Uterus (tissue), 3 donors: ENCODE measurements at regions not wholly inside any gene's neighbourhood (a gene's known extent, or its start where the extent isn't known, plus 50 kb on each side); places are given as distances from the start of the nearest gene placed in this dataset.

Experiments used
- DNase-seq, 2 donors: peaks; one replicate each; pipeline ENCODE4 v3.0.0-alpha.2; 2019 to 2020
- H3K27ac ChIP-seq, 2 donors: fragments of 200-600 bp; sonication (generic); 1 replicate in 1 of 2; 2 replicates in 1 of 2; pipeline ENCODE4 v1.5.1; 2016 to 2018
- H3K27me3 ChIP-seq, 2 donors: fragments of 200-600 bp; sonication (generic); one replicate each; pipeline ENCODE4 v1.5.1; 2018 to 2019; ENCODE audit warnings: control low read depth in 1 of 2
- H3K36me3 ChIP-seq, 2 donors: fragments of 200-600 bp; sonication (generic); one replicate each; pipeline ENCODE4 v1.5.1; 2019; ENCODE audit warnings: control low read depth in 1 of 2
- H3K4me1 ChIP-seq, 2 donors: fragments of 200-600 bp; sonication (generic); one replicate each; pipeline ENCODE4 v1.5.1; 2018 to 2019; ENCODE audit warnings: control low read depth in 1 of 2
- H3K4me3 ChIP-seq, 2 donors: fragments of 200-600 bp; sonication (generic); 1 replicate in 1 of 2; 2 replicates in 1 of 2; pipeline ENCODE4 v1.5.1; 2018 to 2019; ENCODE audit warnings: mild to moderate bottlenecking in 1 of 2
- H3K9me3 ChIP-seq, 2 donors: fragments of 200-600 bp; sonication (generic); one replicate each; pipeline ENCODE4 v1.5.1; 2019; ENCODE audit warnings: control low read depth in 1 of 2
- POLR2A ChIP-seq, 2 donors: fragments of 450-650 bp; IDR thresholded peaks; one replicate each; pipeline ENCODE4 v1.6.1; 2016; ENCODE audit warnings: antibody characterized with exemption in 2 of 2, mild to moderate bottlenecking in 1 of 2, moderate library complexity in 1 of 2
- intact Hi-C: fragments of 100-400 bp; cut with DNase I; formaldehyde crosslinking; loops from one replicate; pipeline ENCODE4 v1.15.1; 2023; ENCODE audit warnings: low total_unique reads
- TF ChIP-seq, protein P1 (sequence below), 4 experiments: fragments of 200-600 bp in 2 of 4; fragments of 450-650 bp in 2 of 4; sonication (generic) in 2 of 4; IDR thresholded peaks; one replicate each; pipeline ENCODE4 v1.5.1; 2016 to 2019; ENCODE audit warnings: antibody characterized with exemption in 4 of 4, mild to moderate bottlenecking in 2 of 4, moderate library complexity in 1 of 4
- donor health status: DM: yes; HTN: yes; CAD: no.

DNA sequence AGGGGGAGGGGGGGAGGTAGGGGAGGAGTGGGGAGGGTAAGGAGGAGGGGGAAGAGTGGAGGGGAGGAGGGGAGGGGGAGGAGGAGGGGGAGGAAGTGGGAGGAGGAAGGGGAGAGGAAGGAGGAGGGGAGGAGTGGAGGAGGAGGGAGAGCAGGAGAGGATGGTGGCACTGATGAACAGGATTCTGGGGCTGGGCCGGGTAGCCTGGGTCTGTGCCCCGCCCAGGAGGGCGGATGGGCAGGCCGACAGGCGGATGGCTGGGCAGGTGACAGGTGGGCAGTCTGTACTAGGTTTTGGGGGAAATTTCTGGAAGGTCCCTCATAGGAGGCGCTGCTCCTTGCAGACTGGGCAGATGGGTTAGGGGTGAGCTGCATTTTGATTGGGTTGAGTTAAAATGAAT, 66.0 kb upstream of the ADRA2C start:
- TF ChIP-seq, protein P1, sequence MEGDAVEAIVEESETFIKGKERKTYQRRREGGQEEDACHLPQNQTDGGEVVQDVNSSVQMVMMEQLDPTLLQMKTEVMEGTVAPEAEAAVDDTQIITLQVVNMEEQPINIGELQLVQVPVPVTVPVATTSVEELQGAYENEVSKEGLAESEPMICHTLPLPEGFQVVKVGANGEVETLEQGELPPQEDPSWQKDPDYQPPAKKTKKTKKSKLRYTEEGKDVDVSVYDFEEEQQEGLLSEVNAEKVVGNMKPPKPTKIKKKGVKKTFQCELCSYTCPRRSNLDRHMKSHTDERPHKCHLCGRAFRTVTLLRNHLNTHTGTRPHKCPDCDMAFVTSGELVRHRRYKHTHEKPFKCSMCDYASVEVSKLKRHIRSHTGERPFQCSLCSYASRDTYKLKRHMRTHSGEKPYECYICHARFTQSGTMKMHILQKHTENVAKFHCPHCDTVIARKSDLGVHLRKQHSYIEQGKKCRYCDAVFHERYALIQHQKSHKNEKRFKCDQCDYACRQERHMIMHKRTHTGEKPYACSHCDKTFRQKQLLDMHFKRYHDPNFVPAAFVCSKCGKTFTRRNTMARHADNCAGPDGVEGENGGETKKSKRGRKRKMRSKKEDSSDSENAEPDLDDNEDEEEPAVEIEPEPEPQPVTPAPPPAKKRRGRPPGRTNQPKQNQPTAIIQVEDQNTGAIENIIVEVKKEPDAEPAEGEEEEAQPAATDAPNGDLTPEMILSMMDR (IDR thresholded peaks at IDR 0.05), result no peak
- intact Hi-C loops, result no loop called here
- H3K4me1 ChIP-seq, result no peaks in the 10 kb centered on the region
- no peak overlapping the region for H3K4me3 ChIP-seq
- no peaks in the 10 kb centered on the region for H3K27me3 ChIP-seq
- DNase-seq, result no peak
- H3K36me3 ChIP-seq, result no peaks in the 10 kb centered on the region
- no peak overlapping the region for H3K27ac ChIP-seq
- no peaks in the 10 kb centered on the region for H3K9me3 ChIP-seq

GRCh38 chr4:3699678-3700077, 66.5 kb upstream of the ADRA2C start:
- Histone ChIP-seq H3K4me3 (no peak overlapping the region), H3K36me3 (no peaks in the 10 kb centered on the region), H3K4me1 (no peaks in the 10 kb centered on the region), H3K9me3 (no peaks in the 10 kb centered on the region), H3K27me3 (no peaks in the 10 kb centered on the region), H3K27ac (no peak overlapping the region)
- TF ChIP-seq POLR2A (IDR thresholded peaks at IDR 0.05), result no peak
- TF ChIP-seq, protein P1 (IDR thresholded peaks at IDR 0.05), result no peak
- no peak for DNase-seq
- intact Hi-C loops, result no loop called here

DNA sequence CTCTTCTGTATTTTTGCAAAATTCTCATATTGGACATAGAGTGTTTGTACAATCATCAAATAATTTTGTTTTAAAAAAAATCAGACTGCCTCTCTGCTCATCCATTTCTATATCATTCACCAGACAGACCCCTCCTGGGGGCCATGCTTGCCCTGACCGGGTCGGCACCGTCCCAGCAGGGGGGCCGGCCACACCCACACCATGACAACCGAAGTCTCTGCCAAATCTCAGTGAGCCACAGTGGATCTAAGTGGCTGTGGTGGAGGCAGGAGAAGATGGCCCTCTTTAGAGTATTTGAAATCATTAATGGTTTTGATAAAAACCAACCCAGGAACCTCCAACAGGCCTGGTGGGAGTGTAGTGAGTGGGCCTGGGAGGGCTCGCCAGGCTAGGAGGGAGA, 66.9 kb upstream of the ADRA2C start:
- Histone ChIP-seq H3K4me1 (no peaks in the 10 kb centered on the region), H3K9me3 (no peaks in the 10 kb centered on the region), H3K4me3 (no peak overlapping the region), H3K36me3 (no peaks in the 10 kb centered on the region), H3K27me3 (no peaks in the 10 kb centered on the region), H3K27ac (no peak overlapping the region)
- no peak for DNase-seq
- no peak for TF ChIP-seq POLR2A (IDR thresholded peaks at IDR 0.05)
- TF ChIP-seq, protein P1 (IDR thresholded peaks at IDR 0.05), result no peak
- intact Hi-C loops, result no loop called here

- Histone ChIP-seq H3K4me1 (no peaks in the 10 kb centered on the region), H3K4me3 (no peak overlapping the region), H3K36me3 (no peaks in the 10 kb centered on the region), H3K27me3 (no peaks in the 10 kb centered on the region), H3K9me3 (no peaks in the 10 kb centered on the region), H3K27ac (no peak overlapping the region)
- intact Hi-C loops, result no loop called here
- DNase-seq, result no peak
- TF ChIP-seq POLR2A (IDR thresholded peaks at IDR 0.05), result no peak
- TF ChIP-seq, protein P1 (IDR thresholded peaks at IDR 0.05), result no peak
Measured at GRCh38 chr4:3697033-3697432, 69.2 kb upstream of the ADRA2C start.

DNA sequence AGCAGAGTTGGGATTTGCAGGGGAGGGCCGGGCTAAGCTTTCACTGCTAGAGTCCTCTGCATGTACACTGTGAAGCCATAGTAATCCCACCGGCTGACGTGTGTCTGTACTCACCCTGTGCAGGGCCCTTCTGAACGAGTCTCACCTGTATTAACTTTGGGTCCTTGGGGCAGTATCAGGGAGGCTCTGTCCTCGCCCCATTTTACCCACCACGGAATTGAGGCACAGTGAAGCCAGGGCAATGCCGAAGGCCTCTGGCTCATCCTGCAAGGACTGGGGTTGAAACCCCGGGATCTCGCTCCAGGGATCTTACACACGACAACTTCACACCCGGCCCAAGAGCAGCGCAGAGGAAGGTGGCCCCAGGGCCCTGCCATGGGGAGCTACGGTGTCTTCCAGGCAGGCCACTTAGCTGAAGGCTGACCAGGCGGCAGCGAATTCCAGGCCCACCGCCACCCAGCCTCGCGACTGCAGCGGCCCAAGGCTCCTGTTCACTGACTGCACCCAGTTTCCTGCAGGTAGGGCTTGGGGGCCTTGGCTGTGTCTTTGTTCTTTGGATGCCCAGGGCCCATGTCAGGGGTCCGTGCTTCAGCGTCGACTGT, 75.5 kb upstream of the ADRA2C start:
- TF ChIP-seq, protein P1 (IDR thresholded peaks at IDR 0.05), result no peak
- no peak for TF ChIP-seq POLR2A (IDR thresholded peaks at IDR 0.05)

More for the DNA sequence above, 75.5 kb upstream of the ADRA2C start:
- H3K4me3 ChIP-seq, result no peak overlapping the region
- H3K4me1 ChIP-seq, result no peaks in the 10 kb centered on the region
- H3K27me3 ChIP-seq, result no peaks in the 10 kb centered on the region
- no peak overlapping the region for H3K27ac ChIP-seq
- no peaks in the 10 kb centered on the region for H3K36me3 ChIP-seq
- no peak for DNase-seq
- H3K9me3 ChIP-seq, result no peaks in the 10 kb centered on the region
- intact Hi-C loops, result no loop called here
